ENCODE measurements at regions not wholly inside any gene's neighbourhood (a gene's known extent, or its start where the extent isn't known, plus 50 kb on each side); places are given as distances from the start of the nearest gene placed in this dataset.

DNA sequence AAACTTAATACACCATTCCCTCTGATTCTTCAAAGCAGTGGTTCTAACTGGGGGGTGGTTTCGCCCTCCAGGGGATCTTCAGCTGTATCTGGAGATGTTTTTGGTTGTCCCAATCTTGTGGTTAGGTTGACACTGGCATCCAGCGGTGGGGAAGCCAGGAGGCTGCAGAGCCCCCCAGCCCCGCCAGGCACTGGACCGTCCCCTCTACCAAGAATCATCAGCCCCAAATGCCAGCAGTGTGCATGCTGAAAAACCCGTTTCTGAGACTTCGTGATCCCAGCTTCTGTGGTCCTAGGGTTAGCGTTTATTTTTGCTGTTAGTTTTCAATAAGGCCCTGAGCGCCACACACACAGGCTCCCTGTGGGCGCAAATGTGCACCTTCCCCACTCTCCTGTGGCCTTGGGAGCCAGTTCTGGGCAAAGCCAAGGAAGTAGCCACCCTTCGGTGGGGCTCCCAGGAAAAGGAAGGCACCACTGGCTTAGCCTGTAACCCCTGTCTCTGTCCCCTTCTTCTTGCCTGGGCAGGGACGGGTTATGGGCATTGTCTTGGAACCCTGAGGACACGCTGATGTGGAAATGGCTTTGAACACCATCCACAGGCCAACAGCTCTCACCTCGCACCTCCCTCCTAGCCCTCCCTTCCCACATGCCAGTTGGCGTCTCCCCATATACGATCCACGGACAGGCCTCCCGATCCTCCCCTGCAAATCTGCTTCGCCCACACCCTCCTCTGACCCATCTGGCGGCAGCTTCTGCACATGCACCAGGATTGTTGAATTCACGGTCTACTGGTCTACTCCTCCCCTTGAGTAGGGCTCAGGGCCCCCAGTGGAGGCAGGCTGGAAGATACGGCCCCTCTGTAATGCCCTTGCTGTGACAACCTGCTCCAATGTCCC is 71.4 kb upstream of the CCND1 start:
- Mint-ChIP-seq H3K4me1 (no peaks in the 10 kb centered on the region), H3K4me3 (no peak overlapping the region), H3K9me3 (no peaks in the 10 kb centered on the region), H3K36me3 (no peaks in the 10 kb centered on the region), H3K27ac (no peak overlapping the region), H3K27me3 (peaks cover 12 to 46% of the 10 kb centered on the region in 2 donors)
- ChIA-PET CTCF (no interaction called here), POLR2A (no interaction called here)
- H3K9me3 ChIP-seq, result peaks cover 2% of the 10 kb centered on the region
- no peak overlapping the region for H3K27ac ChIP-seq (ENCODE audit: low read length)
- WGBS (ENCODE audit: insufficient coverage), result 94% methylated on average over 18 of the region's 21 CpGs
- DNase-seq (no peak), ATAC-seq (replicated peaks in 1 of 4) (no peak)
- no peaks in the 10 kb centered on the region for H3K36me3 ChIP-seq (ENCODE audit: control insufficient read depth in 2 of 2, extremely low read depth in 1 of 2, insufficient read depth in 1 of 2, low read length in 1 of 2)
- peaks cover 0 to 39% of the 10 kb centered on the region in 2 experiments for H3K27me3 ChIP-seq (replicated peaks in 1 of 2; ENCODE audit: control insufficient read depth in 2 of 2, extremely low read depth in 1 of 2, insufficient read depth in 2 of 2, low read length in 1 of 2)
- H3K4me3 ChIP-seq (ENCODE audit: control insufficient read depth in 1 of 2, extremely low read depth in 1 of 2, low read length in 1 of 2), result no peak overlapping the region
- no peaks in the 10 kb centered on the region for H3K4me1 ChIP-seq (ENCODE audit: control insufficient read depth in 1 of 2, extremely low read depth in 1 of 2, insufficient read depth in 2 of 2, low read length in 2 of 2)

- H3K4me3 ChIP-seq (ENCODE audit: control insufficient read depth in 1 of 2, extremely low read depth in 1 of 2, low read length in 1 of 2), result no peak overlapping the region
- peaks cover 0 to 56% of the 10 kb centered on the region in 2 experiments for H3K27me3 ChIP-seq (replicated peaks in 1 of 2; ENCODE audit: control insufficient read depth in 2 of 2, extremely low read depth in 1 of 2, insufficient read depth in 2 of 2, low read length in 1 of 2)
- no peak overlapping the region for H3K27ac ChIP-seq (ENCODE audit: low read length)
- H3K9me3 ChIP-seq, result no peaks in the 10 kb centered on the region
- H3K36me3 Mint-ChIP-seq, result no peaks in the 10 kb centered on the region
- 72% methylated on average over 7 of the region's 11 CpGs for WGBS (ENCODE audit: insufficient coverage)
- H3K9me3 Mint-ChIP-seq, result no peaks in the 10 kb centered on the region
- DNase-seq, result no peak
- no peaks in the 10 kb centered on the region for H3K4me1 ChIP-seq (ENCODE audit: control insufficient read depth in 1 of 2, extremely low read depth in 1 of 2, insufficient read depth in 2 of 2, low read length in 2 of 2)
- H3K27me3 Mint-ChIP-seq, result peaks cover 35 to 52% of the 10 kb centered on the region in 2 donors
- no peak for ATAC-seq (replicated peaks in 1 of 4)
- POLR2A ChIA-PET, result no interaction called here
- H3K4me1 Mint-ChIP-seq, result peaks cover 0 to 7% (median 0%) of the 10 kb centered on the region in 3 donors
- no peak overlapping the region for H3K27ac Mint-ChIP-seq
- no peak overlapping the region for H3K4me3 Mint-ChIP-seq
- CTCF ChIA-PET, result no interaction called here
- no peaks in the 10 kb centered on the region for H3K36me3 ChIP-seq (ENCODE audit: control insufficient read depth in 2 of 2, extremely low read depth in 1 of 2, insufficient read depth in 1 of 2, low read length in 1 of 2)
Measured at GRCh38 chr11:69572233-69572860, 68.6 kb upstream of the CCND1 start.

GRCh38 chr11:69572861-69573260 is 68.1 kb upstream of the CCND1 start:
- H3K27me3 ChIP-seq (replicated peaks in 1 of 2; ENCODE audit: control insufficient read depth in 2 of 2, extremely low read depth in 1 of 2, insufficient read depth in 2 of 2, low read length in 1 of 2), result peaks cover 0 to 58% of the 10 kb centered on the region in 2 experiments
- no peaks in the 10 kb centered on the region for H3K9me3 Mint-ChIP-seq
- H3K4me1 Mint-ChIP-seq, result peaks cover 0 to 7% (median 0%) of the 10 kb centered on the region in 3 donors
- 28% methylated on average over 4 of the region's 5 CpGs for WGBS (ENCODE audit: insufficient coverage)
- no peak overlapping the region for H3K27ac Mint-ChIP-seq
- H3K27ac ChIP-seq (ENCODE audit: low read length), result no peak overlapping the region
- no peaks in the 10 kb centered on the region for H3K36me3 ChIP-seq (ENCODE audit: control insufficient read depth in 2 of 2, extremely low read depth in 1 of 2, insufficient read depth in 1 of 2, low read length in 1 of 2)
- DNase-seq (no peak), ATAC-seq (replicated peaks in 1 of 4) (no peak)
- ChIA-PET POLR2A (no interaction called here), CTCF (no interaction called here)
- H3K4me3 Mint-ChIP-seq, result no peak overlapping the region
- H3K36me3 Mint-ChIP-seq, result no peaks in the 10 kb centered on the region
- no peaks in the 10 kb centered on the region for H3K9me3 ChIP-seq
- H3K4me3 ChIP-seq (ENCODE audit: control insufficient read depth in 1 of 2, extremely low read depth in 1 of 2, low read length in 1 of 2), result no peak overlapping the region
- peaks cover 40 to 54% of the 10 kb centered on the region in 2 donors for H3K27me3 Mint-ChIP-seq
- H3K4me1 ChIP-seq (ENCODE audit: control insufficient read depth in 1 of 2, extremely low read depth in 1 of 2, insufficient read depth in 2 of 2, low read length in 2 of 2), result no peaks in the 10 kb centered on the region

DNA sequence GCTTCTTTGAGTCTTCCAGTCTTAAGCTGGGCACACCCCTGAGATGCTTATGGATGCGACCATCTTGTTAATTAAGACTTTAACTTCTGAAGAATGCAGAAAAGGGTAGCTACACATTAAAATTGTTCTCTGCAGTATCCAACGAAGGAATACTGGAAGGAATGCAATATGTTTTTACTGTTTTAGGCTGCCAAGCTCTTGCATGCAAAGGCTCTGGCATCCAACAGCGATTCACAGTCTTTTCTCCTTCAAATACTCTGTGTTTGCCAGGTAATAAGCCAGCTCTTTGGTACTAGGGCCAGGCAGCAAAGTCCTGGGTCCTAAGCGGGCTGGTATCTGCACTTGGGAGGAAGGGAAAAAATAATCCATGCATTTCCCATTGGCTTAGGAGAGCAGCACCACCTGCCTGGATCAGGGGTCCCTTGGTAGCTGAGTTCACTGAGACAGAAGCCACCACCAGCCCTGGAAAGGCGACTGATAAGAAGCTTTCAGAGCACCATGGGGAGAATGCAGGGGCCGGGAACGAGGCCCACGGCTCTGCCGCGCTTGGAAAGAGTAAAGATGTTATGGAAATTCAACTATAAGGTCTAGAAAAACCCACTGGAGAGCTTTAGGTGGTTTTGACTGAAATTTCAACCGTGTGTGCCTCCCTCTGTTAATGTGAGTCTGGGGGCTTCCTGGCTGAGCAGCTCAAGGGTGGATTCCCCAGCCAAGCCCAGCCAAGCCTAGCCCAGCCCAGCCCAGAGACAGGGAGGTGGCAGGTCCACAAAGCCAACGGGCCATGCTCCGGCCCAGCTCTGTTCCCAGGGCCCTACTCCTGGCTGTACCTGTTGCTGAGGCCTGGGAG is 67.0 kb upstream of the CCND1 start:
- Mint-ChIP-seq H3K4me1 (peaks cover 0 to 7% (median 0%) of the 10 kb centered on the region in 3 donors), H3K4me3 (no peak overlapping the region), H3K9me3 (no peaks in the 10 kb centered on the region), H3K27ac (no peak overlapping the region), H3K36me3 (no peaks in the 10 kb centered on the region), H3K27me3 (peaks cover 41 to 50% of the 10 kb centered on the region in 2 donors)
- ChIA-PET CTCF (no interaction called here), POLR2A (no interaction called here)
- H3K9me3 ChIP-seq, result no peaks in the 10 kb centered on the region
- H3K4me1 ChIP-seq (ENCODE audit: control insufficient read depth in 1 of 2, extremely low read depth in 1 of 2, insufficient read depth in 2 of 2, low read length in 2 of 2), result no peaks in the 10 kb centered on the region
- H3K36me3 ChIP-seq (ENCODE audit: control insufficient read depth in 2 of 2, extremely low read depth in 1 of 2, insufficient read depth in 1 of 2, low read length in 1 of 2), result no peaks in the 10 kb centered on the region
- no peak overlapping the region for H3K27ac ChIP-seq (ENCODE audit: low read length)
- DNase-seq (no peak), ATAC-seq (replicated peaks in 1 of 4) (no peak)
- WGBS (ENCODE audit: insufficient coverage), result 87% methylated on average over 8 of the region's 13 CpGs
- H3K4me3 ChIP-seq (ENCODE audit: control insufficient read depth in 1 of 2, extremely low read depth in 1 of 2, low read length in 1 of 2), result no peak overlapping the region
- peaks cover 0 to 60% of the 10 kb centered on the region in 2 experiments for H3K27me3 ChIP-seq (replicated peaks in 1 of 2; ENCODE audit: control insufficient read depth in 2 of 2, extremely low read depth in 1 of 2, insufficient read depth in 2 of 2, low read length in 1 of 2)

DNA sequence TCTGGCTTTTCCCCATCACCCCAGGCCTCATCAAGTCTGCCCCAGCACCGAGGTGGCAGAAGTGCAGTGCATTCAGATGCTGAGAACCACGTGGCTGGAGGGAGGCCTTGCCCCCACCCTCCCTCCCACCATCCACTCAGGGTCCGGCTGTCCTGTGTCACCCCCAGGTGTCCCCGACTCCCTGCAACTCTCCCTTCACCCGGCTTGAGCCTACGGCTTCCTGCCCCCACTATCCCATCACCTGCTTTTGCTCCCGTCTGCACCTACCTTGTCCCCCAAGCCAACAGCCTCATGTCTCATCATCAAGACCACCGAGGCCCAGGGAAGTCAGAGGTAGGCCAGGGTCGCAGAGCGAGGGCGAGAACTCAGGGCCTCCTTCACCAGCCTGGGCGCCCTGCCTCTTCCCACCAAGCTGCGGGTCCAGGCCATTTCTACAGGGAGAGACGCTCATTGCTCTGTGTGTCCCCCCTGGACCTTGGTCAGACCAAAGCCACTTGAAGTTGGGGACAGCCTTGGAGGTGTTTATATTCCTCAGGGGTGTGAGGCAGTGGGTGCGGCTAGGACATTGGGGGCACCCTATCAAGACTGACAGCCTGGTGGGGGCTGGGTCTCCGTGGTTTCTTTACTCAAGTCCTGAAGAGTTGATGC is 66.2 kb upstream of the CCND1 start:
- ATAC-seq (replicated peaks in 1 of 4), result no peak
- ChIA-PET POLR2A (no interaction called here), CTCF (no interaction called here)
- Mint-ChIP-seq H3K36me3 (no peaks in the 10 kb centered on the region), H3K4me1 (peaks cover 0 to 7% (median 0%) of the 10 kb centered on the region in 3 donors), H3K27ac (no peak overlapping the region), H3K27me3 (peaks cover 43 to 46% of the 10 kb centered on the region in 2 donors), H3K9me3 (no peaks in the 10 kb centered on the region), H3K4me3 (no peak overlapping the region)
- Histone ChIP-seq H3K9me3 (no peaks in the 10 kb centered on the region), H3K4me1 (ENCODE audit: control insufficient read depth in 1 of 2, extremely low read depth in 1 of 2, insufficient read depth in 2 of 2, low read length in 2 of 2) (no peaks in the 10 kb centered on the region), H3K4me3 (ENCODE audit: control insufficient read depth in 1 of 2, extremely low read depth in 1 of 2, low read length in 1 of 2) (no peak overlapping the region), H3K27me3 (replicated peaks in 1 of 2; ENCODE audit: control insufficient read depth in 2 of 2, extremely low read depth in 1 of 2, insufficient read depth in 2 of 2, low read length in 1 of 2) (peaks cover 0 to 56% of the 10 kb centered on the region in 2 experiments), H3K27ac (ENCODE audit: low read length) (no peak overlapping the region), H3K36me3 (ENCODE audit: control insufficient read depth in 2 of 2, extremely low read depth in 1 of 2, insufficient read depth in 1 of 2, low read length in 1 of 2) (no peaks in the 10 kb centered on the region)
- 87% methylated on average over 13 of the region's 16 CpGs for WGBS (ENCODE audit: insufficient coverage)
- DNase-seq, result no peak

All from T-cell (primary cell).